OCI-LY3 (cell line): ENCODE measurements at regions not wholly inside any gene's neighbourhood (a gene's known extent, or its start where the extent isn't known, plus 50 kb on each side); places are given as distances from the start of the nearest gene placed in this dataset.

Experiments used
- H2AFZ ChIP-seq: fragments of 200-600, 300-600 bp; shearing (Covaris generic); 2 replicates; pipeline ENCODE4 v1.6.0; 2014; ENCODE audit warnings: antibody characterized with exemption, low read depth, low read length
- H3K27ac ChIP-seq: fragments of 200-600, 300-600 bp; sonication (generic); 2 replicates; pipeline ENCODE4 v1.5.1; 2014; ENCODE audit warnings: mild to moderate bottlenecking, low read length, moderate library complexity, mixed read lengths
- H3K27me3 ChIP-seq: fragments of 200-600, 300-600 bp; sonication (generic); 2 replicates; pipeline ENCODE4 v1.6.1; 2014; ENCODE audit warnings: low read depth, low read length, mixed read lengths
- H3K36me3 ChIP-seq: fragments of 200-600, 300-600 bp; sonication (generic); replicated peaks from 2 replicates; pipeline ENCODE3; 2014; ENCODE audit warnings: low read depth, low read length, mixed read lengths
- H3K4me1 ChIP-seq: fragments of 300-600, 200-600 bp; sonication (generic); 2 replicates; pipeline ENCODE4 v1.6.1; 2014; ENCODE audit warnings: low read length, mixed read lengths
- H3K4me2 ChIP-seq: fragments of 200-600, 300-600 bp; sonication (generic); 2 replicates; pipeline ENCODE4 v1.6.1; 2014; ENCODE audit warnings: low read length, mixed read lengths
- H3K4me3 ChIP-seq: fragments of 300-600, 200-600 bp; sonication (generic); 2 replicates; pipeline ENCODE4 v1.5.1; 2014; ENCODE audit warnings: antibody characterized with exemption, mild to moderate bottlenecking, low read length, moderate library complexity
- H3K79me2 ChIP-seq: fragments of 300-600, 200-600 bp; shearing (Covaris generic); 2 replicates; pipeline ENCODE4 v1.6.1; 2014; ENCODE audit warnings: mild to moderate bottlenecking, low read length, mixed read lengths
- H3K9ac ChIP-seq: fragments of 300-600, 200-600 bp; shearing (Covaris generic); 2 replicates; pipeline ENCODE4 v1.6.0; 2014; ENCODE audit warnings: mild to moderate bottlenecking, low read length, moderate library complexity
- H3K9me3 ChIP-seq: fragments of 200-600, 300-600 bp; shearing (Covaris generic); 2 replicates; pipeline ENCODE4 v1.6.1; 2014; ENCODE audit warnings: low read length, mixed read lengths; ENCODE audit not compliant: insufficient read depth
- H4K20me1 ChIP-seq: fragments of 200-600, 300-600 bp; sonication (generic); 2 replicates; pipeline ENCODE4 v1.6.1; 2016; ENCODE audit warnings: low read length, mixed read lengths; ENCODE audit not compliant: insufficient read depth
- EZH2phosphoT487 ChIP-seq: fragments of 200-600 bp; shearing (Covaris generic); IDR thresholded peaks from 2 replicates; pipeline ENCODE4 v1.6.1; 2018; ENCODE audit warnings: antibody characterized with exemption, mixed run types, low read depth
- TF ChIP-seq, protein P1 (sequence below): fragments of 200-600, 300-600 bp; sonication (generic); IDR thresholded peaks from 2 replicates; pipeline ENCODE4 v1.5.1; 2014; ENCODE audit warnings: antibody characterized with exemption, low read length, low read depth

DNA sequence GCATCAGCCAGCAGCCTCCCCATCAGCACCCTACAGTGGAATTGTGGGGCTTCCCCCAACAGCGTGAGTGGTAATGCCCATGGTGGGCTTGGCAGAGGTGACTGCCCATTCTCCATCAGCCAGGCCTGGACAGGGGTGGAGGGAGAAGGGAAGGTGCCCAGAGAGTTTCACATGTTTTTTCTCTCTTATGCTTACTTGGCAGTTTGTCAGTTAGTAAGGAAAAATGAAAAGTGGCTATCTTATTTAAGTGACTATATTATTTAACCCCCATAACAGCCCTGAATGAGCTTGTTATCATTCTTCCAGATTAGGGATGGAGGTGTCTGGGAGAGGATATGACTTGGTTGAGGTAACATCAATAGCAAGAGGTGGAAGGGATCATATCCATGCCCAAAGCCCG lies 921.7 kb downstream of the GRID1 start:
- H3K4me3 ChIP-seq = no peak overlapping the region
- no peaks in the 10 kb centered on the region for H3K36me3 ChIP-seq
- H3K27me3 ChIP-seq = no peaks in the 10 kb centered on the region
- no peaks in the 10 kb centered on the region for H3K79me2 ChIP-seq
- no peaks in the 10 kb centered on the region for H3K4me1 ChIP-seq
- H4K20me1 ChIP-seq = no peaks in the 10 kb centered on the region
- TF ChIP-seq, protein P1, sequence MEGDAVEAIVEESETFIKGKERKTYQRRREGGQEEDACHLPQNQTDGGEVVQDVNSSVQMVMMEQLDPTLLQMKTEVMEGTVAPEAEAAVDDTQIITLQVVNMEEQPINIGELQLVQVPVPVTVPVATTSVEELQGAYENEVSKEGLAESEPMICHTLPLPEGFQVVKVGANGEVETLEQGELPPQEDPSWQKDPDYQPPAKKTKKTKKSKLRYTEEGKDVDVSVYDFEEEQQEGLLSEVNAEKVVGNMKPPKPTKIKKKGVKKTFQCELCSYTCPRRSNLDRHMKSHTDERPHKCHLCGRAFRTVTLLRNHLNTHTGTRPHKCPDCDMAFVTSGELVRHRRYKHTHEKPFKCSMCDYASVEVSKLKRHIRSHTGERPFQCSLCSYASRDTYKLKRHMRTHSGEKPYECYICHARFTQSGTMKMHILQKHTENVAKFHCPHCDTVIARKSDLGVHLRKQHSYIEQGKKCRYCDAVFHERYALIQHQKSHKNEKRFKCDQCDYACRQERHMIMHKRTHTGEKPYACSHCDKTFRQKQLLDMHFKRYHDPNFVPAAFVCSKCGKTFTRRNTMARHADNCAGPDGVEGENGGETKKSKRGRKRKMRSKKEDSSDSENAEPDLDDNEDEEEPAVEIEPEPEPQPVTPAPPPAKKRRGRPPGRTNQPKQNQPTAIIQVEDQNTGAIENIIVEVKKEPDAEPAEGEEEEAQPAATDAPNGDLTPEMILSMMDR = no peak
- TF ChIP-seq EZH2phosphoT487 = no peak
- no peak overlapping the region for H3K9ac ChIP-seq
- no peaks in the 10 kb centered on the region for H3K9me3 ChIP-seq
- H2AFZ ChIP-seq = no peak overlapping the region
- no peak overlapping the region for H3K4me2 ChIP-seq
- no peak overlapping the region for H3K27ac ChIP-seq

DNA sequence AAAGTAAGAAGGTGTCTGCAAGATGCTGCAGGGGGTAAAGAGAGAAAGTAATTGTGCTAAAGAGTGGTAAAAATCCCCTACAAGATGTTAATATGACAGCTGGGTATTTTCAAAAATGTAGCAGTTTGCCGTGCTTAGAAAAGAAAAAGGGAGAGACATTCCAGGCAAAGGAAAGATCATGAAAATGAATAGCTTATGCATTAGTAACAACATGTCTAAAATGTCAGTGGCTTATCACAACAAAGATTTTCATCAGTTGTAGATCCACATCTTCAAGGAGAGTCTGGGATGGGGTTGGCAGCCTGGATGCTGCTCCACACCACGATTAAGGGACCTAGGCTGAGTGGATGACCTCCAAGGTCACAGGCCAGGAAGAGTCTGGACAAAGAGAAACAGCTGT lies 920.9 kb downstream of the GRID1 start:
- Histone ChIP-seq H3K9ac (no peak overlapping the region), H3K9me3 (no peaks in the 10 kb centered on the region), H3K79me2 (no peaks in the 10 kb centered on the region), H3K27me3 (no peaks in the 10 kb centered on the region), H3K4me1 (no peaks in the 10 kb centered on the region), H3K4me3 (no peak overlapping the region), H3K4me2 (no peak overlapping the region), H4K20me1 (no peaks in the 10 kb centered on the region), H3K27ac (no peak overlapping the region), H2AFZ (no peak overlapping the region), H3K36me3 (no peaks in the 10 kb centered on the region)
- TF ChIP-seq EZH2phosphoT487 = no peak
- TF ChIP-seq, protein P1 = no peak

DNA sequence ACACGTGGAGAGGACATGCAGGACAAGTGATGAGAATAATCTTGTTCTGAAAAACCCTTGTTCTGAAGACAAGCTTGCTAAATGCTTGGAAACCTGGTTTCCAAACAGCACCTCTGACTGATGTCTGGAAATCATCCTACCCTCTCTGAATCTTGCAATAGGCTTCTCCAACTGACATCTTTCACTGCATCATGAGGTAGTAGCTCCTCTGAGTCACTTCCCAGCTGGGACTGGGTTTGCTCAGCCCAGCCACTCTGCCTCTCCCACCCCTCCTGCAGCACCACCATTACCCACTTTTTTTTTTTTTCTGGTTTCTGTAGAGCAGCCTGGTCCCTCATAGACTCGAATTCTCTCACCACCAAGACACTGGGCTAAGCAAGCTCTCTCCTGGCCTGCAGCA lies 919.8 kb downstream of the GRID1 start:
- Histone ChIP-seq H3K27ac (no peak overlapping the region), H3K4me3 (no peak overlapping the region), H3K4me1 (no peaks in the 10 kb centered on the region), H4K20me1 (no peaks in the 10 kb centered on the region), H3K4me2 (no peak overlapping the region), H3K27me3 (no peaks in the 10 kb centered on the region), H3K79me2 (no peaks in the 10 kb centered on the region), H3K9ac (no peak overlapping the region), H3K36me3 (no peaks in the 10 kb centered on the region), H2AFZ (no peak overlapping the region), H3K9me3 (no peaks in the 10 kb centered on the region)
- TF ChIP-seq EZH2phosphoT487 = no peak
- TF ChIP-seq, protein P1 = no peak

DNA sequence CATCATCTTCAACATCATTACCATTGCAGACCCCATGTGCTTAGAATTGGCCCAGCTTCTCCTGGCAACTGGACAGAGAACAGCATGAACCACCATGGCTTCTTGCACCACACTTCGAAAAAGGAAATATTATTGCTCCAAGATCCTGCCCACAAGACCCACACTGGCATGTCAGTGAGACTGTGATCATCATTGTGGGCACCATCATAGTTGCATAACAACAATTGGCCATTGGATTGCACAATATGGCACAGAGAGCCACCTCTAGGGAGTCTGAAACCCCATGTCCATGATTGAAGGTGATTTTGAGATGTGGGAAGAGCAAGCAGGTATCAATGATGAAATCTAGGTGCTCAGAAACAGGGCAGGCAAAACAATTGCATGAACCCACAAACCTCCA lies 918.9 kb downstream of the GRID1 start:
- Histone ChIP-seq H3K4me3 (no peak overlapping the region), H3K9ac (no peak overlapping the region), H3K4me2 (no peak overlapping the region), H3K27ac (no peak overlapping the region), H3K36me3 (no peaks in the 10 kb centered on the region), H4K20me1 (no peaks in the 10 kb centered on the region), H3K4me1 (no peaks in the 10 kb centered on the region), H3K27me3 (no peaks in the 10 kb centered on the region), H2AFZ (no peak overlapping the region), H3K9me3 (no peaks in the 10 kb centered on the region), H3K79me2 (no peaks in the 10 kb centered on the region)
- TF ChIP-seq EZH2phosphoT487 = no peak
- TF ChIP-seq, protein P1 = no peak
